Islet of Langerhans (tissue), 1 donor: ENCODE measurements at regions not wholly inside any gene's neighbourhood (a gene's known extent, or its start where the extent isn't known, plus 50 kb on each side); places are given as distances from the start of the nearest gene placed in this dataset.
"Not testable (repeated sequence)": the region's sequence is repeated elsewhere in the genome, so short reads cannot be mapped to it uniquely, and the experiment has no call there.

Source experiments
- FAIRE-seq: peaks from one replicate; lab custom pipeline; 2011; peaks lifted over from hg19 to GRCh38; lab: Jason Lieb, UNC

DNA sequence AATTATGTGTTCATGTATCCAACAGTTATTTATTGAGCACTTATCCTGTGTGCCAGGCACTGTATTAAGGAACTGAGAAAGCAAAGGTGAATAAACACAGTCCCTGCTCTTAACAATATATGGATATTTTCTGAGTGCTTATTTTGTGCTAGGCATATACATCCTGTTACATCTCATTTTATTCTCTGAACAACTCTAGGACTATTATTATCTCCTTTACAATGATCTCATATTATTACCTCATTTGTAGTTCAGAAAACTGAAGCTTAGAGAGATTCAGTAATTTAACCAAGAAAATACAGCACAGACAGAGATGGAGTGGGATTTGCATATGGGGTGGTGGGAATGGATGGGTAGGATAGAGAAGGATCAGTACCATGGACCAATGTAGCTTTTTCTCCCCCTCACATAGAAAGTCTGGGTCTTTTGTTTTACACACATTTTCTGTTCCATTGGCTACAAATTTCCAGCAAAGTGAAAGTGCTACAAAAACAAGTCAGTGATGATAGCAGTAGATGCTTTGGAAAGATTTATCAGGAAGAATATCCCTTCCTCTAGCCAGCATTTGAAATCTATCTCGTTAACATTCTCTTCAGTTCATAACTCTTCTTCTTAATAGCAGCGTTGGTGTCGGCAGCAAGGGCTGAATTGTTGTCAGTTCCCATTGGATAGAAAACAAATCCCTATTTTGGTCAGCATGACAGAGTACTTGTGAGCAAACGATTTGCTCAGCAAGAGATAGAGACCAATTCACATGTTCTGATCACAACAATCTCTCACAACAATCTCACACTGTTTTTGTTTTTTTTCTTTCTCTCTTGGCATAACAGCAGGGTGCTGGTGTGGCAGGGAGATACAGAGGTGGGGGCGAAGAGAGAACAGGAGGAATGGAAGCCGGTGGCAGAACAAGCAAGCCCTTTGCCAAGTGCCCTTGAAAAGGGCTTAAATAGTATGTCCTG is 102.2 kb upstream of the KCTD1 start:
- FAIRE-seq: no peak

DNA sequence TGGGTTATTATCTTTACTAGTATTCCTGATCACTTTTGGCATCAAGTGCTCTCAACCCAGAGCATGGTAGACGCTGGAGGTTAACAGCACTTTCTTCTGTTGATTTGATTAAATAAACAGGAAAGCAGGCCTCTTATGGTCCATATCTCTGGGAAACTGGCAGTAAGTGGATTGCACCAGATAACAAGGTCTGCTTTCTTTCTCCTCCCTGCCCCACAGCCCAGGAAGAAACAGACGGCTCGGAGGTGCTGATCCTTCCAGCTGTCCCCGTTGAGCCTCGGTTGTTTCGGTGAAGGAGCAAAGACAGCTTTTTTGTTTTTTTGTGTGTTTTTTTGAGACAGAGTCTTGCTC is 100.8 kb upstream of the KCTD1 start:
- no peak for FAIRE-seq

DNA sequence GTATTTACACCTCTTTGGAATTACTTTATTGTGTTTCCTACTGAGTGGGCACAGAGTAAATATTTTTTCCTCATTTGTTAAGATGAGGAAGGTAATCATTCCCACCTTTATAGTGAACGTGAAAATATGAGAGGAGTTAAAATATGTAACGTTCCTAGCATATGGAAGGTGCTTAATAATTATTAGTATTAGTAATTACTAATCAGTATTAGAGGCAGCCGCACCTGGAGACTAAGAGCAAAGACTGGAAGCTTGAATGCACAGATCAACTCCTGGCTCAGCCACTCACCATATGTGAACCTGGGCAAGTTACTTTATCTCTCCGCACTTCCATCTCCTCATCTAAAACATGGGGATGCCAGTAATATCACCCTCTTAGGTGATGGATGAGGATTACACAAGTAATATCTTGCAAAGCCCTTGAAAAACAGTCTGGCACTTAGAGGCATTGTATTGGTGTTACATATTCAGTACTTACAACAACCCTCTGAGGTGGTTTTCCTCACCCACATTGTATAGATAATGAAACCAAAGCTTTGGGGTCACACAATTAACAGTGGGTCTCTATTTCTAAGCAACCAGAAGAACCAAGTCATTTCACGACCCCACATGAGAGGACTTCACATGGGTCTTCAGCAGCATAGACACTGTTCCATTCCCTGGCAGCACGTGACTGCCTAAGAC is 100.3 kb upstream of the KCTD1 start:
- FAIRE-seq: no peak

DNA sequence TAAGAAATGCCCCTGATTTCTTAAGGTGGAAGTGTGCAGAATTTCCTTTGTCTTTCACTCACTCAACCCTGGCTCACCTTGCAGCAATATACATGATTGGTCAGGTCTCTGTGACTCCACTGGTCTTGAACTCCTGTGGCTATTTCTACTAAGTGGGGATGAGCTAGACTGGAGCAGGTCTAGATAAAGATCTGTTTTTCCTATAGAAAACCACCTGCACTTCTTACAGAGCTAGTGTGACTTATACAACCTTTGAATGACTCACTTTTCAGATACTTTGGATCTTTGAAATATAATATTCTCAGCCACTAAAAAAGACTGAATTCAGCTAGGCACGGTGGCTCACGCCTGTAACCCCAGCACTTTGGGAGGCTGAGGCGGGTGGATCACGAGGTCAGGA is 98.5 kb upstream of the KCTD1 start:
- no peak for FAIRE-seq

DNA sequence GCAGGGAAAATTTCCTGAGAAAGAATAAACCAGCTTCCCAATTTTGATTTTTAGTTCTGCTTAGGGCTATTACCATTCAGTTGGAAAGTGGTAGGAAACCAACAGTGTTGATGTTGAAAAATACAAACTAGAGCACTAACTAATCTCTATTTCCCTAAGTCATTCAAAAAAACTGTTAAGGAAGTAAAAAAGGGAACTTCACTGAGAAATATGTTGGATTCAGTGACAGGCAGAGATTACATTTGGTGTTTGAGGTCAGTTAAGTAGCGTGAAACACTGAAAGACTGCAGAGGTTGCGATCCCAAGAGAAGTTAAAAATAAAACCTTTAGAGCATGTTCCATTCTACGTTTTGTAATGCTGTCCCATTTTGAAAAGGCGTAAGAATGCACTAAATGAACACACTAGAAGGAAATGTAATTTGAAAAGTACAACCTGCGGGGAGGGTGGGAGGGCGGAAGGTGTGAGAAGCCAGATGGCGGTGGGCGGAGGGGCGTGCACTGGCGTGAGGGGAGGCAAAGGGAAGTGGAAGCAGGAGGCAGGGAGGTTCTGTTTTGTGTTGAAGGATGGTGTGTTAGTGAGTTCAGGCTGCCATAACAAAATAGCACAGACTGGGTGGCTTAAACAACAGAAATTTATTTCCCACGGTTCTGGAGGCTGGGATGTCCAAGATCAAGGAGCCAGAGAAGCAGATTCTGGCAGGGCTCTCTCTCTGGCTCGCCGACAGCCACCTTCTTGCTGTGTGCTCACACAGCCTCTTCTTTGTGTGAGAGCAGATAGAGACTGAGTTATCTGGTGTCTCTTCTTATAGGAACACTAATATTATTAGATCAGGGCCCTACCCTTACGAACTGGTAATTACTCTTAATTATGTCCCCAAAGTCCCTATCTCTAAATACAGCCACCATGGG is 94.3 kb upstream of the KCTD1 start:
- no peak for FAIRE-seq

DNA sequence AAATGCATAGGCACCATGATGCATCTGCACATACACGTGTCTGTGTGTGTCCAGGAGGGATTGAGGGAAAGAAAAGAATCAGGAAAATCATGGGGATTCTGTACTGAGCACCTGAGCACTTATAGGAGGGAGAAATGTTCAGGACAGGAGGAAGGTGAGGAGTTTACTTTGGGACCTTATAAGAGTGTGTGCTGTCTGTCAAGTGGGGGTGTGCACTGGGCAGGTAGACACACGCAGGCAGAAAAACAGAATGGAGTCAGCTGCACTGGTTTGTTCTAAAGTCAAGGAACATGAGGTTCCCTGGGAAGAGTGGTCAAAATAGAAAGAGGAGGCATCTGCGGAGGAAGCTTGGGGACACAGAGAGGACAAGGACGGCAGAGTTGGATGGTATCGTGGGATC is 92.2 kb upstream of the KCTD1 start:
- FAIRE-seq: no peak

DNA sequence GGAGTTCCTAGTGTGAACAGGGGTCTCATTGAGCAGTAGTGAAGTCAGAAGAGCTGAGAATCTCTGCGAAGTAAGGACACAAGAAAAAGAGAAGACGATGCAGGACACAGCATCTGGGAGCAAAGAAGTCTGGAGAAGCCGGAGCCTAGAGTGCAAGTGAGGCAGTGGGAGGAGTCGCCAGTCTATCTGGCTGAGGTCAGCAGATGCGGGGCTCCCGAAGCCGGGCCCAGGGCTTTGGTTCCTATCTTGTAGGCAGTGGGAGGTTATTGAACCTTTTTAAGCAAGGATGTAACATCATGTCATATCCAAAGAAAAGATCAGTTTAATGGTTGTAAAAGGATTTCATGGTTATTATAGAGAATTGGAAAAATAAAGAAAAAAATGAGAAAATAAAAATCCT is 90.8 kb upstream of the KCTD1 start:
- FAIRE-seq: no peak

DNA sequence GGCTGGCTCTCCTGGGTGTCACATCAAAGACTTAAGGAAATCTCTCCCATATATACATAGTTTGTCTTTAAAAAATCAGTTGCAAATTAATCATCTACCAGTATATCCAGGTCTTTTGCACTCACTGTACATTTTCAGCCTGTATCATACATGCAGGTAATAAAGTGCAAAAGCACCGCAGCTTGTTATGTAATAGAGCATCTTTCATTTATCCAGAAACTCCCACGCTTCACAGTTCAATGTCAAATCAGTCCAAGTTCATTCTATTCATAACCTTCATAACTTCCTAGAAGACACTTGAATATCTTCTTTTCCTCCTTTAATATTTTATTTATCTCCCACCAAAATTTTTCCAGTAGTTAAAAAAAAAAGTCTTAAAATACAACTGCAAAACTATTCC is 89.6 kb upstream of the KCTD1 start:
- FAIRE-seq: no peak

DNA sequence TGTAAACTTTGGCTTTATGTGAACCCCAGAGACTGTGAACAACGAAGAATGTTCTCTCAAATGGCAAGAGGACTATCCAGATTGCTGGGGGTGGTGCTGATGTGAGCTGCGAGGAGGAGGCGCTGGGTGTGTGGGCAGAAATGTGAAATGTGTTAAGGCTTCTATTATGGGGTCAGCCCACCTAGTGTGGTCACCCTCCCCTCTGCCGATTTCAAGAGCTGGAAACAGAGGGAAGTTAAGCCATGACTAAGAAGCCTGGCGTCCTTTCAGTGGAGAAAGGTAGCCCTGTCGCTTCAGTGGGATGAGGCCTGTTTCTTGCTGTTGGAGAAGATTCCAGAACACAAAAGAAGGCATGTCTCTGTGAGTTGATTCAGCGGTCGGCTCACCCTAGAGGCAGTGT is 89.0 kb upstream of the KCTD1 start:
- no peak for FAIRE-seq

DNA sequence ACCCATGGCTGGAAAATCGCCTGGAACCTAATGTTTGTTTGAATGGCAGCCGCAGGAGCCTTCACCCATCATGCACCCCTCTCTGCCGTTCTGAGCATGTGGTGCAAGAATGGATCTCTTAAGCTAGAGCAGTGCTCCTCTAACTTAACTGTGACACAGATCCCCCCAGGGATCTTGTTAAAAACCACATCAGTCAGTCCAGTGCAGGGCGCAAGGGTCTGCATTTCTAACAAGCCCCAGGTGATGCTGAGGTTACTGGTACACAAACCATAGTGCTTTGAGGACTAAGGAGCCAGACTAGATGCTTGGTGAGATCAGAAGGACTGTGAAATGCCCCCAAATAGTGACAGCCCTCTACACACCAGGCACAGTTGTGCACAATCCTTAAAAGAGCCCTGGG is 87.1 kb upstream of the KCTD1 start:
- FAIRE-seq: no peak

DNA sequence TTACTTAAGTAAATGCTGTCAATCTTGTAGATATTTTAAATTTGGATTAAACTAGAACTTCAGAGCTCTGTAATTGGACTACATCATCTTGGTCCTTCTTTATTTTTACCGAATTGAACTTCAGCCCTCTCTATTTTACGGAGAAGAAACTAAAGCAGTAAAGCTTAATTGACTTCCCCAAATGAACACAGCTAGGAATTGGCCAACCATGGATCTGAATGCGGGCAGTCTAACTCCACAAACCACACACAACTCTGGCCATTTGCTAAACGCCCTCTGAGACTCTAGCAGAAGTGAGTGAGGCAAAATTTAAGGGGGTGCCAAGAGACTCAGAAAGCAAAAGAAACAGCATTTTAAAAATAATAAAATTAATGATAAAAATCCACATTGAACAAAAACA is 86.3 kb upstream of the KCTD1 start:
- FAIRE-seq: no peak

DNA sequence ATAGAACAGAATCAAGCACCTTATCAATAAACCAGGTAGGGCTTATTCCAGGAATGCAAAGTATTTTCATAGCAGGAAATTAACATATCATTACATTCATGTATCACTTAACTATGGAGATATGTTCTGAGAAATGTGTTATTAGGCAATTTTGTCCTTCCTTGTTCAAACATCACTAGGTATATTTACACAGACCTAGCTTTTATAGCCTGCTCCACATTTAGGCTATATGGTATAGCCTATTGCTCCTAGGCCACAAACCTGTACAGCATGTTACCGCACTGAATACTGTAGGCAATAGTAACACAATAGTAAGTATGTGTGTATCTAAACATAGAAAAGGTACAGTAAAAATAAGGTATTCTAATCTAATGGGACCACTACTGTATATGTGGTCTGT is 82.8 kb upstream of the KCTD1 start:
- FAIRE-seq: no peak

DNA sequence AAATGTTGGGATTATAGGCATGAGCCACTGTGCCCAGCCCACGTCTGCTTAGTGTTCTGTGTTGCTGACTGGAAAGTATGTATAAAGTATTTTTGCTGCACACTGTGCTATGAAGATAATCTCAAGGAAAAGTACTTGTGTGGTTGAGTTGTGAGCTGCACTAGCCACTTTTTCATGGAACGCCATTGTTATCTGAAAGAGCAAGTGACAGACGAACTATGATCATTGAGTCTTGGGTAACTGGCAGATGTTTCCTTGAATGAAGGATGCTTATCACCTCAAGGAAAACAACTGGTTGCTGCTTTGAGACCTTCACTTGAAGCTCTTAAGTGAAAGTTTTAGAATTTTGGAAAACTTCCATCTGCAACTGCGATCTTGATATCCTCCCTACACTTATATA is 82.2 kb upstream of the KCTD1 start:
- FAIRE-seq: no peak

DNA sequence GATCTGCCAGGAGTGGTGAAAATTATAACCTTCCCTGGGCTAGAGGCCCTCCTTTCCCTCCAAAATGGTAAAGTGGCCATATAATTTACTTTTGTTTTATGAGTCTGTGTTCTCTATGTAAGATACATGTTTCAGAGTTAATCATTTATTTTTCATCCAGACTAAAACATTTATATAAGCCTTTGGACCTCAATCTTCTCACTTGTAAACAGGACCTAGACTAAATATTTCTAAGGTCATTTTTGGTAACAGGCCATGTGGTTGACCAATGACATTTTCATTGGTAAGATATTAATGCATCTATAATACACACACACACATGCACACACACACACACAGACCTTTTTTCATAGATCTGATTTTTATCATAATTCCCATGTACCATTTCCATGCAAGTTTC is 79.7 kb upstream of the KCTD1 start:
- no peak for FAIRE-seq

DNA sequence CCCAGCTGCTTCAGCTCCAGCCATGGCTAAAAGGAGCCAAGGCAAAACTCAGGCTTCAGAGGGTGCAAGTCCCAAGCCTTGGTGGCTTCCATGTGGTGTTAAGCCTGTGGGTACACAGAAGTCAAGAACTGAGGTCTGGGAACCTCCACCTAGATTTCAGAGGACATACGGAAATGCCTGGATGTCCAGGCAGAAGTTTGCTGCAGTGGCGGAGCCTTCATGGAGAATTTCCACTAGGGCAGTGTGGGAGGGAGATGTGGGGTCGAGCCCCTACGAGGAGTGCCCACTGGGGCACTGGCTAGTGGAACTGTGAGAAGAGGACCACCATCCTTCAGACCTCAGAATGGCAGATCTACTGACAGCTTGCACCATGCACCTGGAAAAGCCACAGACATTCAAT is 76.1 kb upstream of the KCTD1 start:
- no peak for FAIRE-seq

DNA sequence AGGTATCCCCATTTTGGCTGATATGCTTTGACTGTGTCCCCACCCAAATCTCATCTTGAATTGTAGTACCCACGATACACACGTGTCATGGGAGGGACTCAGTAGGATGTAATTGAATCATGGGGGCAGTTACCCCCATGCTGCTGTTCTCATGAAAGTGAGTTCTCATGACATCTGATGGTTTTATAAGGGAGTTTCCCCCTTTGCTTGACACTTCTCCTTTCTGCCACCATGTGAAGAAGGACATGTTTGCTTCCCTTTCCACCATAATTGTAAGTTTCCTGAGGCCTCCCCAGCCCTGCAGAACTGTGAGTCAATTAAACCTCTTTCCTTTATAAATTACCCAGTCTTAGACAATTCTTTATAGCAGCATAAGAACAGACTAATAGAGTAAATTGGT is 75.0 kb upstream of the KCTD1 start:
- not testable (repeated sequence) for FAIRE-seq

DNA sequence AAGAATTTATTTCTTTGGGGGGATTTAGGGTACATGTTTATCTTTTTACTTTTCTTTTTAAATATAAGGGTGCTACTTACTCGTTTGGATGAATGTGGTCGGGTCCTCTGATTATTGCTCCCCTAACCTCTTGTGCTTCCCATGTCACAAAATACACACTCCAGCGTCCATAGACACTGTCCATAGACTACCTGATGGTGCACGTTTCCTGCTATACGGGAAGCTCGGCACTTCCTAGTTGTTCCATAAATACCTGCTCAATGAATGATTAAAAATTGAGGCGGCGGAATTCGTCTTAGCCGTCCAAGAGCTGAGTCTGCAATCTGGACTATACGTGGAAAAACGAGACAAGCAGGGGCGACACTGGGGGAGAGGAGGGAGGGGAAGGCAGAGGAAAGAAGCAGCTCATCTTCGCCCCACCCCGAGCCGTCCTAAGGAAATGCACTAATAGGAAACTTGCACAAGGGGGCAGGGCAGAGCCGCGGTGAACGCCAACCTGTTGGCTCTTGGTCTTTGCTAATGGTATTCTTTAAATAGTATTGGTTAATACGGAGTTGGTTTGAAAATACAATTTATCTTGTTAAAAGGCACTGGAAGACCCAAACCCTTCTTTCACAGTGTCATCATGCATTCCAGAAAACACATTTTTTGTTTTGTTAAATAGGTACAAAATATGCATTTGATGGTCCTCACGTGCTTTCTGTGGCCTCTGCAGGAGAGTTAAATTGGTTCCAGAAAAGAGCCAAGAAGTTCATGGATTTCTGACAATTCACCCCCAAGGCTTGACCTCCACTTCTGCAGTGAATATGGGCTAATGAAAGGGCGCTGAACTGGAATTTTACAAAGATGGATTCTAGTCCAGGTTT is 73.0 kb upstream of the KCTD1 start:
- no peak for FAIRE-seq

DNA sequence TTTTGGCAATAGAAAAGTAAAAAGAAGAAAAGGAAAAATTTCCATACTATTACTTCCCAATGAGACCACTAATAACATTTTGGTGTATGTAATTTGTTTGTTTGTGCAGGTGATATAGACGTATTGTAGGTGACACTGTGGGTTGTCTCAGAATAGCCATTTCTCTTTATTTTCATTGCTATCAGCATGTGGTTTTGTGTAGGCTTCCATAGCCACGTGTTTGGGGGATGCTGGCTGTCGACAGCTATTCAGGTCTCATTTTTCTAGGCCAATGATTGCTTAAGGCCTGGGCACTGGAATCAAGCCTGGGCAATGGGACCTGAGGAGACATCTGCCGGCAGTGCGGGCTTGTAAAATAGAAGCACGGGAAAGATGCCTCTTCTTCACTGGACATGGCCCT is 71.0 kb upstream of the KCTD1 start:
- no peak for FAIRE-seq

DNA sequence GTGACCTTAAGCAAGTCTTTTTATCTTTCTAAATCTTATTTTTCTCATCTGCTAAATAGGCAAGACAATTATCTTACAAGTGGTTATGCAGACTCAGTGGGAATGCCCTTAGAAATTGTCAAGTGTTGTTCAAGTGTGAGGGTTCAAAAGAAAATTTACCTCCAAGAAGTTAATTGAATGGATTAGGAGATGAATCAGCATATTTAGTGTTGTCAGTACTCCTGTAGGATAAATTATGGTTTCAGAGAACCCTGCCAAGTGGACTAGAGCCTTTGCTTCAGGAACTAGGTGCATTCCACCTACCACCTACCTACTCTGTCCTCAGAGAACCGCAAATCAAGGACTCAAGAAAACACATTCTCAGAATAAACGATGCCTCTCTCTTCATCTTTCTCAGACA is 69.8 kb upstream of the KCTD1 start:
- FAIRE-seq: no peak

DNA sequence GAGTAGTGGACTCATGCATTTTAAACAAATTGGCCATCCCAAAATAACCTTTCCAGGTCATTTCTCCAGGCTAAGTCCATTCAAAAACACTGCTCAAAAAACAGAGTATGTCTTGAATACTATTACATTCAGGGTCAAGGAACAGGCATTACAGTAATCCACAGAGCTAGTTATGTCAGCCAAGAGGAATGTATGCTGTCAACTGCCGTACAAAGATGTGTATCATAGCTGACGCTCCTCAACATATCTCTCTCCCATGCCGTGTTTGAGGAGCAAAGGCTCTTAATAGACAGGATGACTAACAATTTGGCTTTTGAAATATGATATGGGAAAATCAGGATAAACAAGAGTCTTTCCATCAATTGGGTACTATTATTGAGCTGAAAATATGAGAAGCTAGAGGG is 68.8 kb upstream of the KCTD1 start:
- FAIRE-seq: no peak

DNA sequence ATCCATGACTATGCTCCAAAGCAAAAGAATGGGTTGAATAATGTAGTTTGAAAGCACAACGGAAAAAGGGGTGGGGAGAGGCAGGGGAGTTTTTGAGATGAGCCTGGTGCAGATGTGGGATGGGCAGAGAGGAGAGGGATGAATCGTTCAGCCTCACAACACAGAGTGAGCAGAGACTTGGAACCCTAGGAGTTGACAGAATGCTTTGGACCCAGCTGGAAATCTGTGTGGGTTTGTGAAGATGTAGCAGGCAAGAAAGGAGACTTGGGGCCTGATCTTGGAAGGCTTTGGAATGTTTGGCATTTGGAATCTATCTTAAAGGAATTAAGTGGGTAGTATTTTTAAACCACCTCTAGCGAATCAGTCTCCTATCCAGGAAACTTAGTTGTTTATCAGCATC is 66.0 kb upstream of the KCTD1 start:
- FAIRE-seq: no peak
